Neural crest cell (in vitro differentiated cells): ENCODE measurements at regions not wholly inside any gene's neighbourhood (a gene's known extent, or its start where the extent isn't known, plus 50 kb on each side); places are given as distances from the start of the nearest gene placed in this dataset.

Source experiments
- DNase-seq: peaks from one replicate; pipeline ENCODE4 v3.0.0; 2021; ENCODE audit warnings: low read depth, mixed read lengths, low spot score
- H3K27ac Mint-ChIP-seq: one replicate; pipeline ENCODE4 v1.8.0; 2021; ENCODE audit warnings: mild to moderate bottlenecking, mixed read lengths; ENCODE audit not compliant: unreplicated experiment
- H3K27me3 Mint-ChIP-seq: 2 replicates; pipeline ENCODE4 v1.8.0; 2021; ENCODE audit warnings: low read depth, mild to moderate bottlenecking, mixed read lengths
- H3K36me3 Mint-ChIP-seq: 2 replicates; pipeline ENCODE4 v1.8.0; 2021; ENCODE audit warnings: low read depth, mild to moderate bottlenecking, mixed read lengths
- H3K4me1 Mint-ChIP-seq: 2 replicates; pipeline ENCODE4 v1.8.0; 2021; ENCODE audit warnings: mixed read lengths
- H3K4me3 Mint-ChIP-seq: one replicate; pipeline ENCODE4 v1.8.0; 2021; ENCODE audit warnings: mild to moderate bottlenecking, mixed read lengths
- H3K9me3 Mint-ChIP-seq: 2 replicates; pipeline ENCODE4 v1.8.0; 2021; ENCODE audit warnings: mixed read lengths
- TF ChIP-seq, protein P1 (sequence below): fragments of 200-600 bp; sonication (generic); conservative IDR thresholded peaks from 2 replicates; pipeline ENCODE4 v1.5.0; 2021; ENCODE audit warnings: antibody characterized with exemption, mild to moderate bottlenecking

DNA sequence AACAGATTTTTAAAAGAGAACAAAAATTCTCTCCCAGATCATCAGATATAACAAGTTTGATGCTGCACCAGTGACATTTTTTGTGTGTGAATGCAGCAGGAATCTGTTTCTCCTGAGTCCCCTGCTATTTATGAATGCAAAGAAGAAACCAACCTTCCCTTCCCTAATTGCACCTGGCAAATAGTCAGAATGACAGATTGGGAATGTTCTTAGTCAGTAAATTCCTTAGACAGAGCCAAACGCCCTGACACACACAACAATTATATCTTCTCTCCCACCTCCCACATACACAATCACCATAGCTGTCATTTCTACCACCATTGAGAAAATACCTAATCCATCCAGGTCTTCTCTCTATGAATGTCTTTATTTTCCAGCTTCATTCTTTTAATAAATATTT is 174.4 kb downstream of the ALG10B start:
- Mint-ChIP-seq H3K36me3 (no peaks in the 10 kb centered on the region), H3K4me3 (no peak overlapping the region), H3K27ac (no peak overlapping the region), H3K27me3 (no peaks in the 10 kb centered on the region), H3K4me1 (peaks cover 8% of the 10 kb centered on the region), H3K9me3 (no peaks in the 10 kb centered on the region)
- DNase-seq = no peak
- TF ChIP-seq, protein P1, sequence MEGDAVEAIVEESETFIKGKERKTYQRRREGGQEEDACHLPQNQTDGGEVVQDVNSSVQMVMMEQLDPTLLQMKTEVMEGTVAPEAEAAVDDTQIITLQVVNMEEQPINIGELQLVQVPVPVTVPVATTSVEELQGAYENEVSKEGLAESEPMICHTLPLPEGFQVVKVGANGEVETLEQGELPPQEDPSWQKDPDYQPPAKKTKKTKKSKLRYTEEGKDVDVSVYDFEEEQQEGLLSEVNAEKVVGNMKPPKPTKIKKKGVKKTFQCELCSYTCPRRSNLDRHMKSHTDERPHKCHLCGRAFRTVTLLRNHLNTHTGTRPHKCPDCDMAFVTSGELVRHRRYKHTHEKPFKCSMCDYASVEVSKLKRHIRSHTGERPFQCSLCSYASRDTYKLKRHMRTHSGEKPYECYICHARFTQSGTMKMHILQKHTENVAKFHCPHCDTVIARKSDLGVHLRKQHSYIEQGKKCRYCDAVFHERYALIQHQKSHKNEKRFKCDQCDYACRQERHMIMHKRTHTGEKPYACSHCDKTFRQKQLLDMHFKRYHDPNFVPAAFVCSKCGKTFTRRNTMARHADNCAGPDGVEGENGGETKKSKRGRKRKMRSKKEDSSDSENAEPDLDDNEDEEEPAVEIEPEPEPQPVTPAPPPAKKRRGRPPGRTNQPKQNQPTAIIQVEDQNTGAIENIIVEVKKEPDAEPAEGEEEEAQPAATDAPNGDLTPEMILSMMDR = no peak

- Mint-ChIP-seq H3K27me3 (no peaks in the 10 kb centered on the region), H3K4me3 (no peak overlapping the region), H3K9me3 (peaks cover 5% of the 10 kb centered on the region), H3K4me1 (peaks cover 19% of the 10 kb centered on the region), H3K36me3 (no peaks in the 10 kb centered on the region), H3K27ac (no peak overlapping the region)
- TF ChIP-seq, protein P1 = no peak
- DNase-seq = no peak
These were observed 184.9 kb downstream of the ALG10B start for GRCh38 chr12:38501481-38501880.

DNA sequence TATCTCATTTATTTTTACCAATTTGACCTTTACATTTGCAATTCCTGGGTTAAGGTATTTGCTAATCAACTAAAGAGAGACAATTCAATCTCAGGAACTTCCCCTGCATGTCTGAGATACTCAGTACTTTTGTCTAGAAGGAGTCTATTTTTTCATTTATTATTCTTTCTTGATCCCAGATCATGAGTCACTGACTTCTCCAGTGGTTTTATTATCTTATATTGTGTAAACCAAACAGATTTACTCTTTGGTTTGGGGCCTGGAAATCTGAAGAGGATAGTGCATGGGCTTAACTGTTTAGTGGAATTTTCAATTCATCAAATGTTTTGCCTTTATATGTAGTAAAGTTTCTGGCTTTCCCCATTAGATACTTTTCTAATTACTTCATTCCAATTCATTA is 185.4 kb downstream of the ALG10B start:
- no peak overlapping the region for H3K4me3 Mint-ChIP-seq
- no peaks in the 10 kb centered on the region for H3K27me3 Mint-ChIP-seq
- peaks cover 22% of the 10 kb centered on the region for H3K4me1 Mint-ChIP-seq
- peaks cover 5% of the 10 kb centered on the region for H3K9me3 Mint-ChIP-seq
- no peak for DNase-seq
- H3K27ac Mint-ChIP-seq = no peak overlapping the region
- TF ChIP-seq, protein P1 = no peak
- H3K36me3 Mint-ChIP-seq = no peaks in the 10 kb centered on the region

- Mint-ChIP-seq H3K4me1 (peaks cover 25% of the 10 kb centered on the region), H3K27ac (peak overlapping the region; percentile 54), H3K9me3 (peaks cover 2% of the 10 kb centered on the region), H3K27me3 (no peaks in the 10 kb centered on the region), H3K4me3 (no peak overlapping the region), H3K36me3 (no peaks in the 10 kb centered on the region)
- no peak for DNase-seq
- TF ChIP-seq, protein P1 = no peak
These were observed 185.8 kb downstream of the ALG10B start for GRCh38 chr12:38502415-38502814.

DNA sequence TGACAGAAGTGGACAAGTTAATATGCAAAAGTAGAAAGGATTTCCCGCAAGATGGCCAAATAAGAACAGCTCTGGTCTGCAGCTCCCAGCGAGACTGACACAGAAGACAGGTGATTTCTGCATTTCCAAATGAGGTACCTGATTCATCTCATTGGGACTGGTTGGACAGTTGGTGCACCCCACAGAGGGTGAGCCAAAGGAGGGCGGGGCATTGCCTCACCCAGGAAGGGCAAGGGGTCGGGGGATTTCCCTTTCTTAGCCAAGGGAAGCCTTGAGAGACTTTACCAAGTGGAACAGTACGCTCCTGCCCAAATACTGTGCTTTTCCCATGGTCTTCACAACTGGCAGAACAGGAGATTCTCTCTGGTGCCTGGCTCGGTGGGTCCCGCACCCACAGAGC is 191.3 kb downstream of the ALG10B start:
- H3K27me3 Mint-ChIP-seq = no peaks in the 10 kb centered on the region
- TF ChIP-seq, protein P1 = no peak

DNA sequence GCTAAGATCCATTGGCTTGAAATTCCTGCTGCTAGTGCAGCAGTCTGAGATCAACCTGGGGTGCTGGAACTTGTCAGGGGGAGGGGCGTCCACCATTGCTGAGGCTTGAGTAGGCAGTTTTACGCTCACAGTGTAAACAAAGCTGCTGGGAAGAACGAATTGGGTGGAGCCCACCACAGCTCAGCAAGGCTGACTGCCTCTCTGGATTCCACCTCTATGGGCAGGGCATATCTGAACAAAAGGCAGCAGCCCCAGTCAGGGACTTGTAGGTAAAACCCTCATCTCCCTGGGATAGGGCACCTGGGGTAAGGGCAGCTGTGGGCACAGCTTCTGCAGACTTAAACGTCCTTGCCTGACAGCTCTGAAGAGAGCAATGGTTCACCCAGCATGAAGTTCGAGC is 191.7 kb downstream of the ALG10B start:
- peaks cover 26% of the 10 kb centered on the region for H3K4me1 Mint-ChIP-seq
- no peak overlapping the region for H3K27ac Mint-ChIP-seq
- peaks cover 9% of the 10 kb centered on the region for H3K9me3 Mint-ChIP-seq
- TF ChIP-seq, protein P1 = no peak
- H3K4me3 Mint-ChIP-seq = no peak overlapping the region
- no peak for DNase-seq
- no peaks in the 10 kb centered on the region for H3K27me3 Mint-ChIP-seq
- H3K36me3 Mint-ChIP-seq = peaks cover 10% of the 10 kb centered on the region

More for the DNA sequence above, 191.3 kb downstream of the ALG10B start:
- no peak for DNase-seq
- no peak overlapping the region for H3K27ac Mint-ChIP-seq
- H3K4me3 Mint-ChIP-seq = no peak overlapping the region
- H3K36me3 Mint-ChIP-seq = peaks cover 10% of the 10 kb centered on the region
- peaks cover 26% of the 10 kb centered on the region for H3K4me1 Mint-ChIP-seq
- H3K9me3 Mint-ChIP-seq = peaks cover 9% of the 10 kb centered on the region
